ENCODE measurements at regions not wholly inside any gene's neighbourhood (a gene's known extent, or its start where the extent isn't known, plus 50 kb on each side); places are given as distances from the start of the nearest gene placed in this dataset.

GRCh38 chr10:64174666-64175255, 653.6 kb downstream of the REEP3 start:
- TF ChIP-seq ZNF629 (tag by site-specific recombination; IDR thresholded peaks at IDR 0.05) (no peak), CTCF (tag by site-specific recombination; IDR thresholded peaks at IDR 0.05) (no peak), ZNF76 (tag by site-specific recombination; IDR thresholded peaks at IDR 0.05; ENCODE audit: borderline replicate concordance, low read depth) (no peak), ZNF830 (tag by site-specific recombination; IDR thresholded peaks at IDR 0.05; ENCODE audit: low read depth) (no peak), PRDM10 (tag by site-specific recombination; IDR thresholded peaks at IDR 0.05) (no peak), ZNF596 (tag by site-specific recombination; IDR thresholded peaks at IDR 0.05) (no peak), ZNF121 (tag by site-specific recombination; IDR thresholded peaks at IDR 0.05) (no peak), ZNF37A (tag by site-specific recombination; IDR thresholded peaks at IDR 0.05) (no peak)
